NCI-H1105 treated with DMSO at 0.1 percent for 48 hours (cell line): ENCODE measurements at regions not wholly inside any gene's neighbourhood (a gene's known extent, or its start where the extent isn't known, plus 50 kb on each side); places are given as distances from the start of the nearest gene placed in this dataset.
A peak's percentile ranks its signal among the peaks of the same experiment; 100 is the strongest.
"Not testable (repeated sequence)": the region's sequence is repeated elsewhere in the genome, so short reads cannot be mapped to it uniquely, and the experiment has no call there.

Source experiments
- DNase-seq: peaks from one replicate; lab custom pipeline; 2025; lab: John Stamatoyannopoulos, UW

- DNase-seq, result no peak
Measured at GRCh38 chr3:22318325-22318724, 567.3 kb upstream of the ZNF385D start.

DNA sequence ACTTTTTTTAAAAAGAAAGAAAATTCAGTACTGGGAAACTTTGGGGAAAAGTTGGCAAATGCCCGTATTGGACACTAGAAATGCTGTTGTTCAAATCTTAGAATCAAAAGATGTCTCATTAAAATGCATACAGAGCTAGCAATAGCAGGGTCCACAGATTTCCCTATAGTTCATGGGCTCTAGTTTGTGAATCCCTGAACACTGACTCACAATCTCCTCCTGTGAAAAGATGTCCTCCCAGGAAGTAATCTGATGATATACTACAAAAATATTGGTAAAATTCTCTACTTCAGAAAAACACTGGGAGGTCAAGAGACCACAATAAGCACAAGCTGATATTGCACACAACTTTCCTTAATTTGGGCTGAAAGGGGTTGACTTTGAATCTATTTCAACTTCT lies 568.4 kb upstream of the ZNF385D start:
- no peak for DNase-seq

DNA sequence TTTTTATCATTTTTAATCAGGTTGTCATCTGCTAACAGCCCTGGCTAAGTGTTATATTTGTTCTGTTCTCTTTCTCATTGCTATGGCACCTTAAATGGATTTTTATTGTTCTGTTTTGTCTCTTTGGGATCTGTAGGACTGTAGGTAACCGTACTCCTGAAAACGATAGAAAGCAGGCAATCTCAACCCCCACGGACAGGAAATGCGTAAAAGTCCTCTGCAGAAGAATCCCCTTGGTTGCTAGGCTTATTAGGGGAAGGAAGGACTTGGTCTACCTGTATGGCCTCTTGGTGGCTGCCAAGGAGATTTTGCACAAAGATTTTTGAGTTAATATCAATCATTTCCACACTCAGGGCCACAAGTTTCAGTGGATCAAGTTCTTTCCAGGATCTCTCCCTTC lies 571.9 kb upstream of the ZNF385D start:
- no peak for DNase-seq

DNA sequence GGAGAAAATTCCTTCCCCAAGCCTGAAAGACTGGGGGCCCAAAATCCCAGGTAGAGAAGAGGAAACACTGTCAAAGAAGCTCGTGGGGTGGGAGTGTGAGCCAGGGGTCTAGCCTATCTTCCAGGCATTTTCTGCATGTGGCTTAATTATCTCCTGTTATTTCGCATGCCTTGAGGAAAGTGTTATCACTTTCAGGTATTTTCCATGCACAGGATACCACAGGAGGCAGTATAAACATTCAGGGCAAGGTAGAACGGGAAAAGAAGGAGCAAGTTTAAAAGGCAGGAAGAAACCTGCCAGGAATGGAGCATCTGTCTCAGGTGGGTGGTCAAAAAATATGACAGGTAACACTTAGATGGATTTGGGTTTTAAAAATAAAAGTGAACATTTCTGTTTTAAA lies 575.3 kb upstream of the ZNF385D start:
- no peak for DNase-seq

DNA sequence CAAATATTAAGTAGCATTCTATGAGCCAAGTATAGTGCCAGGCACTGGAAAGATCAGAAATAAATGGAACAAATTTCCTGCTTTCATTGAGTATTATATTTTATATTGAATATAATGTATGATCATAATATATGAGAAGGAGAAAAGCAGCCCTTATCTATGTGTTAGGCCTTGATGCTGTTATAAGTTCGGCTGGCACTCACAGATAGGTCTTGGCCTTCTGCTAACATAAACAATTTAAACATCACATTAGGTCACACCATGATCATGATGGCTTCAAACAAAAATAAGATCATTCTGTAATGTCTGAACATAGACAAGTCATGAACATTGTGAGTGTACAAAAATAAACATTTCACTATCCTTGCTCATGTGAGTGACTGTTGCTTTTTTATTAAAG lies 584.0 kb upstream of the ZNF385D start:
- no peak for DNase-seq

DNA sequence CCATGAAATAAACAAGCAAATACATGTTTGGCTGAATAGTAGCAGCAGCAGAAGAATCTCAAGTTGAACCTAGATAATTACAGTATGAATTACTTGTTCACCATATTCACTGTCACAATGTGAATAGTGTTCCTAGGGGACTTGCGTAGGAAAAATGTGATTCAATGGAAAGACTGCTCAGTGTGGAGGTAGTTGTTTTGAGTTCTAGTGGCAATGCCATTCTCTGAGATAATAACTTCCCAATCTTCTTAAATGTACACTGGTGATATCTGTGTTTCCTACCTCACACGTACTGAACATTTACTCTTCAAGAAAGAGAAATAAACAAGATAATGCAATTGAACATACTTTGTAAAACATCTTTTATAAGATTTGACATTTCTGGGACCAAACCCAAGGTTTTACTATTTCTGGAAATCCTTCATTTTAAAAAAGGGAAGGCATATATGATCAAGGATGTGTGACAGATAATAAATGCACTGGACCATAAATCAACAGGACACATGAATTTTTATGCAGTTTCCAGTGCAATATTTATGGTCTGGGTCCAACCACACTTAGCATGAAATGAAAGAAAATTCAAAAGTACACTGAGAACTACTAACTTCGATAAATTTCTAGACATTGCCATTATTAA lies 598.3 kb upstream of the ZNF385D start:
- DNase-seq, result no peak

- no peak for DNase-seq
Measured at GRCh38 chr3:22351806-22352205, 600.8 kb upstream of the ZNF385D start.

DNA sequence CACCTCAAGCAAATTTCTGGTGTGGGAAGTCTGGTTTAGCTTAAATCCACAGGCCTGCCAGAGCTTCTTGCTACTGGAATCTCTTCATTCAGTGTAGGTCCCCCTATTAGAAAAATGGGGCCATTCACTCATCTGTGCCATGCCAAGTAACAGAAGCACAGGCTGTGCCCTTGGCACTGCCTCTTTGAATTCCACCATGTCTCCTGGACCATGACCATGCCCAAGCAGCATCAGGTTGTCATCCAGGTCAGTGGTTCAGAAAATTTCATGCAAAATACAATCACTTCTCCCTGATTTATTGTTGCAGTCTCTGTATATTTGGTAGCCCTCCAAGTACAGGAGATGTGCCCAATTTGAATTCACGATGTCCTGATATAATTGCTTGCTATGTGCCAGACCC lies 602.1 kb upstream of the ZNF385D start:
- DNase-seq, result no peak

DNA sequence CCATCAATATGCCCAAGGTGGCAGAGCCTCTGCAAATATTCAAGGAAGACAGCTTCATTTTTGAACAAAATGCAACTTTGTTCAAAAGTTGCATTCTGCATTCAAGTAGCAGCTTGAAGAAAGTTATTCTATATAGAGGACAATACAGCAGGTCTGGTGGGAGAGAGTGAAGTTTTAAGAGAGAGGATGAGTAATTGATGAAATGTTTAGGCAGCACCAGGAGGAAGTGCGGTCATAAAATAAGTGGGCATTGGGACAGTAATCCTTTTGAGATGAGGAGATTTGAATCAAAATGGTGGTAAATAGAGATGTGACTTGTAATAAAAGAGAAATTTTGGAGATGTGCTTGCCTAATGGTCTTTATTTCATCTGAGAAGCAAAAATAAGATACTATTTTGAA lies 607.3 kb upstream of the ZNF385D start:
- DNase-seq, result no peak

- DNase-seq, result no peak
Measured at GRCh38 chr3:22360164-22360563, 609.2 kb upstream of the ZNF385D start.

DNA sequence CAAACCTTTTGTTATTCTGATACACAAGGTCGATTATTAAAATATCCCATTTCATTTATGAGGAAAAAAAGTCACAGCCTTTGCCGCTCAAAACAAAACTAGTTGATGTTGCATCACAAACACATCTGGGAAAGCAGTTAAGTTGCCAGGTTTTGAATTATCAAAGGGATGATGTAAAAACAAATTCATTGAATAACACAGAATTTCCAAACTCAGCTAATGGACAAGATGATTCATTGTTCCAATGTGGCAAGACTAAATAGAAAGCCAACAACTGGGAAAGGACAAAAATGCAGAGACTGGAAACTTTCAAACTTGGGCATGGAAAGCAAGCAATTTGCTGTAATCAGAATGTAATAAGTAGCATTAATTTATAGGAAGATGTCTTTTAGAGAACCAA lies 610.0 kb upstream of the ZNF385D start:
- no peak for DNase-seq

DNA sequence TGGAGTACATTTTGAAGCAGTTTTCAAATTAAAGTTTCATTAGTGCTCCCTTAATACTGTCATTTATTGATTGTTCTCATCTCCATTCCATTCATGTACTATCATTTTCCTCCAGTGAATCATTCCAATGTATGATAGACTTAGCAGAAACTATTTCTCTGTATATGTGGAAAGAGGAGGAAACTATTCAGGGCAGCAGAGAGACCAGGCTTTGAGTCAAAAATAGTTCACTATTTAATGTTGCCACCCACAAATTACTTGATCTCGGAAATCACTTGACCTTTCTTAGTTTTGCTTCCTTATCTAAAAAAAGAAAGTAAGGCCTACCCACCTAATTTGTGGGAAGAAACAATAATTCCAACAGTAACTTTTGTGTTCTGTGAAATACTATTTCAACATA lies 610.5 kb upstream of the ZNF385D start:
- DNase-seq, result no peak

DNA sequence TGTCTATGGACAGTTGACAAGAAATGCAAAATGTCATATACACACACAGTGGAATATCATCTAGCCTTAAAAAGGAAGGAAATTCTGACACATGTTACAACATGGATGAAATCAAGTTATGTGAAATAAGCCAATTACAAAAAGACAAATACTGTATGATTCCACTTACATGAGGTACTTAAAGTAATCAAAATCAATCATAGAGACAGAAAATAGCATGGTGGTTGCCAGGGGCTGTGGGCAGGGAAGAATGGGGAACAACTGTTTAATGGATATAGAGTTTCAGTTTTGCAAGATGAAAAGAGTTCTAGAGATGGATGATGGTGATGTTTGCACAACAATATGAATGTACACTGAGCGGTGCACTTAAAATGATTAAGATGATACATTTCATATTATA lies 613.8 kb upstream of the ZNF385D start:
- DNase-seq, result peak; percentile 2

- DNase-seq, result no peak
Measured at GRCh38 chr3:22366781-22367180, 615.8 kb upstream of the ZNF385D start.

DNA sequence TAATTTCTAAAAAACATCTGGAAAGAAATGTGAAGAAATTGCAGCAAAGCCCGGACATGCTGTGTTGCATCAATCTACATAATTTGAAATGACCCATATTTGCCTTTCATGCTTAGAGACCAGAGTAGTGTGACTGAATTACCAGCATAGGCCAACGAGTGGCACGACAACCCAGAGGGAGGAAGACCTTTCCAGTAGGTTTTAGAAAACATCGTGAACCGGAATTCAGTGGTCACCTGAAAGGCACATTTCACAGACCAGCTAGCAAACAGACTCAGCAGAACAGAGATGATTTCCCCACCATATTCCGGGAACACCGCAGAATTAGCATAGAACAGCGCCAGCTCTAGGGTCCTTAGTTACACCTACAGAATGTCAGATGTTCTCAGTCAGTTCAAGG lies 620.0 kb upstream of the ZNF385D start:
- no peak for DNase-seq

DNA sequence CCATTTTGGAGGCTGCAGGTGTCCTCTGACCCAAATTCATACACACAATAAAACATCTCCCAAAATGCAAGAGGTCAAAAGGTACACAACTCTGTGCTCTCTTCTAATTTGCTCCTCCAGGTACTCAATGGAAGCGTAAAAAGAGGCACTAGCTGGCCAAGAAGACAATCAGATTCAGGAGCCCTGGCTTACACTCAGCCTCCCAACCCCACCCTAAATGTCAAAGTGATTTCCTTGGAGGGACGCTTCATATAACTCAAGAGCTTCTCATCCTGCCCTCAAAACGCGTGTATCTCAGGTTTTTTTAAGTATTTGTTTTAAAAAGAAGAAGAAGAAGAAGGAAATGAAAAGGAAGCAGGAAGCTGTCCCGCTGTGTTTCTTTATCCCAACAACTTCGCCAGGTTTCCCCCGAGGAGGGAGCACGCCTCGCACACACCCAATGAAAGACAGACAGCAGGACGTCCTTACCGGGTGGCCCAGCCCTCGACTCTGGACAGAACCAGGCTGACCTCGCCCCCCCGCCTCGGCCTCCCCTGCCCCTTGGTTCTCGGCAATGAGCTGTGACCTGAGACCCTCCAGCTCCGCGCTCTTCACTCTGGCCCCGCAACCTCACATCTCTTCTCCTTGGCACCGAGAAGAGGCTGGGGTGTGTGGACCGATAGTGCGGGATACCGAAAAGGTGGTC lies 620.7 kb upstream of the ZNF385D start:
- DNase-seq, result no peak

GRCh38 chr3:22372292-22373062 lies 621.5 kb upstream of the ZNF385D start:
- DNase-seq, result peak; percentile 4

- no peak for DNase-seq
Measured at GRCh38 chr3:22373182-22373581, 622.2 kb upstream of the ZNF385D start.

- DNase-seq, result no peak
Measured at GRCh38 chr3:22373827-22374226, 622.8 kb upstream of the ZNF385D start.

DNA sequence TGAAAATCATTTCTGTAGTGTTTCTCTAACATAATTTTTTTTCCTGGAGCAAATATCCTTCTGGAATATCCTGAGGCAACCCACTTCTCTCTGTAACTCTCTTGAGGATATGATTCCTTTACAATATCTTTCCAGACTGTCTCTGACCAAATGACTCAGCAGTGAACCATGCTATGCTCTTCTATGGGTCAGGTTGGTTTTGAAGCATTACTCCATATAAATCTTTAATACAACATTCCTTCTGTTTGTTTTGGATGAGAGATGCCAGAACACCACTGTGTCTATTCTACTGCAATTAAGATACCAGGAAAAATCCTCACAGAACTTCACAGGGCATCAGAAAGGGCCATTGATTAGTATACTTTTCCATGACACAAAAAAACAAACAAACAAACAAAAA lies 626.4 kb upstream of the ZNF385D start:
- no peak for DNase-seq

- DNase-seq, result no peak
Measured at GRCh38 chr3:22378869-22379268, 627.9 kb upstream of the ZNF385D start.

- DNase-seq, result no peak
Measured at GRCh38 chr3:22380253-22380652, 629.2 kb upstream of the ZNF385D start.

DNA sequence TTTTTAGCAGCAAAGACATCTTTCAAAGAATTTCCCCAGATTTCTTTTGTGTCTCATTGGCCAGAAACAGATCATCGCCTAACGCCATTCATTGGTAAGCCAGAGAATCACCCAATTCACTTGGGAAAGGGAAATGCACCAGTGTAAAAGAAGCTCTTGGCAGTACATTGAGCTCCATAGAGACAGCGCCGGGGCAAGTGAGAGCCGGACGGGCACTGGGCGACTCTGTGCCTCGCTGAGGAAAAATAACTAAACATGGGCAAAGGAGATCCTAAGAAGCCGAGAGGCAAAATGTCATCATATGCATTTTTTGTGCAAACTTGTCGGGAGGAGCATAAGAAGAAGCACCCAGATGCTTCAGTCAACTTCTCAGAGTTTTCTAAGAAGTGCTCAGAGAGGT lies 630.6 kb upstream of the ZNF385D start:
- DNase-seq, result not testable (repeated sequence)
